ENCODE measurements at regions not wholly inside any gene's neighbourhood (a gene's known extent, or its start where the extent isn't known, plus 50 kb on each side); places are given as distances from the start of the nearest gene placed in this dataset.

- TF ChIP-seq ZBTB49 (CRISPR knock-in tag; IDR thresholded peaks at IDR 0.05; ENCODE audit: borderline replicate concordance) (no peak), SRY (CRISPR knock-in tag; IDR thresholded peaks at IDR 0.05) (no peak), STAT5B (CRISPR knock-in tag; IDR thresholded peaks at IDR 0.05) (no peak), TAF1 (CRISPR knock-in tag; IDR thresholded peaks at IDR 0.05) (no peak), ZNF24 (IDR thresholded peaks at IDR 0.05) (no peak), ZNF317 (CRISPR knock-in tag; IDR thresholded peaks at IDR 0.05) (no peak), ZFP37 (CRISPR knock-in tag; IDR thresholded peaks at IDR 0.05; ENCODE audit: borderline replicate concordance) (no peak), ZNF646 (CRISPR knock-in tag; IDR thresholded peaks at IDR 0.05) (no peak), ZNF710 (CRISPR knock-in tag; IDR thresholded peaks at IDR 0.05; ENCODE audit: borderline replicate concordance) (no peak), HDAC6 (IDR thresholded peaks at IDR 0.05; ENCODE audit: low read depth, low read length) (no peak), HBP1 (CRISPR knock-in tag; IDR thresholded peaks at IDR 0.05; ENCODE audit: low read depth) (no peak), CTCF (CRISPR knock-in tag; IDR thresholded peaks at IDR 0.05) (no peak)
- TF ChIP-seq, protein P1, sequence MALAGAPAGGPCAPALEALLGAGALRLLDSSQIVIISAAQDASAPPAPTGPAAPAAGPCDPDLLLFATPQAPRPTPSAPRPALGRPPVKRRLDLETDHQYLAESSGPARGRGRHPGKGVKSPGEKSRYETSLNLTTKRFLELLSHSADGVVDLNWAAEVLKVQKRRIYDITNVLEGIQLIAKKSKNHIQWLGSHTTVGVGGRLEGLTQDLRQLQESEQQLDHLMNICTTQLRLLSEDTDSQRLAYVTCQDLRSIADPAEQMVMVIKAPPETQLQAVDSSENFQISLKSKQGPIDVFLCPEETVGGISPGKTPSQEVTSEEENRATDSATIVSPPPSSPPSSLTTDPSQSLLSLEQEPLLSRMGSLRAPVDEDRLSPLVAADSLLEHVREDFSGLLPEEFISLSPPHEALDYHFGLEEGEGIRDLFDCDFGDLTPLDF (CRISPR knock-in tag; IDR thresholded peaks at IDR 0.05), result no peak
These were observed 131.8 kb downstream of the TWIST2 start for GRCh38 chr2:238979636-238980035.
